HUDEP-2 (cell line): ENCODE measurements at regions not wholly inside any gene's neighbourhood (a gene's known extent, or its start where the extent isn't known, plus 50 kb on each side); places are given as distances from the start of the nearest gene placed in this dataset.

Experiments used
- DNase-seq, 76 experiments: peaks; one replicate each; lab custom pipeline; 2025; ENCODE audit not compliant: unreplicated experiment in 76 of 76; lab: John Stamatoyannopoulos, UW

- no peak for DNase-seq
Measured at GRCh38 chr3:102741694-102742093, 306.9 kb downstream of the ZPLD1 start.

GRCh38 chr3:102745881-102746280 lies 311.1 kb downstream of the ZPLD1 start:
- DNase-seq = no peak

- DNase-seq = no peak
Measured at GRCh38 chr3:102747611-102748010, 312.8 kb downstream of the ZPLD1 start.

- DNase-seq = no peak
Measured at GRCh38 chr3:102748646-102749045, 313.8 kb downstream of the ZPLD1 start.

GRCh38 chr3:102750322-102750721 lies 315.5 kb downstream of the ZPLD1 start:
- no peak for DNase-seq

- no peak for DNase-seq
Measured at GRCh38 chr3:102753901-102754300, 319.1 kb downstream of the ZPLD1 start.

GRCh38 chr3:102756706-102757105 lies 321.9 kb downstream of the ZPLD1 start:
- no peak for DNase-seq

- no peak for DNase-seq
Measured at GRCh38 chr3:102757950-102758349, 323.1 kb downstream of the ZPLD1 start.

- no peak for DNase-seq
Measured at GRCh38 chr3:102761766-102762165, 327.0 kb downstream of the ZPLD1 start.

- no peak for DNase-seq
Measured at GRCh38 chr3:102790747-102791325, 356.0 kb downstream of the ZPLD1 start.

GRCh38 chr3:102791641-102792589 lies 357.1 kb downstream of the ZPLD1 start:
- DNase-seq = no peak

GRCh38 chr3:102796804-102797203 lies 362.0 kb downstream of the ZPLD1 start:
- no peak for DNase-seq

- DNase-seq = no peak
Measured at GRCh38 chr3:102802819-102803420, 368.1 kb downstream of the ZPLD1 start.

GRCh38 chr3:102810937-102811336 lies 376.1 kb downstream of the ZPLD1 start:
- DNase-seq = no peak

GRCh38 chr3:102826636-102827035 lies 391.8 kb downstream of the ZPLD1 start:
- DNase-seq = no peak

- DNase-seq = no peak
Measured at GRCh38 chr3:102827386-102827785, 392.6 kb downstream of the ZPLD1 start.

- no peak for DNase-seq
Measured at GRCh38 chr3:102830415-102830814, 395.6 kb downstream of the ZPLD1 start.

GRCh38 chr3:102841866-102842265 lies 407.1 kb downstream of the ZPLD1 start:
- DNase-seq = no peak

GRCh38 chr3:102866845-102867244 lies 432.0 kb downstream of the ZPLD1 start:
- no peak for DNase-seq

- no peak for DNase-seq
Measured at GRCh38 chr3:102883515-102883914, 448.7 kb downstream of the ZPLD1 start.

GRCh38 chr3:102885289-102885688 lies 450.5 kb downstream of the ZPLD1 start:
- DNase-seq = no peak

- DNase-seq = no peak
Measured at GRCh38 chr3:102887431-102887830, 452.6 kb downstream of the ZPLD1 start.
